ENCODE measurements at regions not wholly inside any gene's neighbourhood (a gene's known extent, or its start where the extent isn't known, plus 50 kb on each side); places are given as distances from the start of the nearest gene placed in this dataset.

GRCh38 chr3:25293736-25294135 is 134.3 kb upstream of the RARB start:
- DNase-seq, result peak; percentile 18 to 32
- Histone ChIP-seq H3K27me3 (no peaks in the 10 kb centered on the region), H3K9me3 (no peaks in the 10 kb centered on the region), H3K27ac (peak overlapping the region in 1 of 2 donors; percentile 24), H3K4me3 (no peak overlapping the region), H3K4me1 (no peaks in the 10 kb centered on the region), H3K36me3 (no peaks in the 10 kb centered on the region)
- TF ChIP-seq, protein P1, sequence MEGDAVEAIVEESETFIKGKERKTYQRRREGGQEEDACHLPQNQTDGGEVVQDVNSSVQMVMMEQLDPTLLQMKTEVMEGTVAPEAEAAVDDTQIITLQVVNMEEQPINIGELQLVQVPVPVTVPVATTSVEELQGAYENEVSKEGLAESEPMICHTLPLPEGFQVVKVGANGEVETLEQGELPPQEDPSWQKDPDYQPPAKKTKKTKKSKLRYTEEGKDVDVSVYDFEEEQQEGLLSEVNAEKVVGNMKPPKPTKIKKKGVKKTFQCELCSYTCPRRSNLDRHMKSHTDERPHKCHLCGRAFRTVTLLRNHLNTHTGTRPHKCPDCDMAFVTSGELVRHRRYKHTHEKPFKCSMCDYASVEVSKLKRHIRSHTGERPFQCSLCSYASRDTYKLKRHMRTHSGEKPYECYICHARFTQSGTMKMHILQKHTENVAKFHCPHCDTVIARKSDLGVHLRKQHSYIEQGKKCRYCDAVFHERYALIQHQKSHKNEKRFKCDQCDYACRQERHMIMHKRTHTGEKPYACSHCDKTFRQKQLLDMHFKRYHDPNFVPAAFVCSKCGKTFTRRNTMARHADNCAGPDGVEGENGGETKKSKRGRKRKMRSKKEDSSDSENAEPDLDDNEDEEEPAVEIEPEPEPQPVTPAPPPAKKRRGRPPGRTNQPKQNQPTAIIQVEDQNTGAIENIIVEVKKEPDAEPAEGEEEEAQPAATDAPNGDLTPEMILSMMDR (IDR thresholded peaks at IDR 0.05), result no peak
- TF ChIP-seq POLR2A (IDR thresholded peaks at IDR 0.05), result no peak
- intact Hi-C loops (cut with DNase I; ENCODE audit: low total_unique reads), result no loop called here

DNA sequence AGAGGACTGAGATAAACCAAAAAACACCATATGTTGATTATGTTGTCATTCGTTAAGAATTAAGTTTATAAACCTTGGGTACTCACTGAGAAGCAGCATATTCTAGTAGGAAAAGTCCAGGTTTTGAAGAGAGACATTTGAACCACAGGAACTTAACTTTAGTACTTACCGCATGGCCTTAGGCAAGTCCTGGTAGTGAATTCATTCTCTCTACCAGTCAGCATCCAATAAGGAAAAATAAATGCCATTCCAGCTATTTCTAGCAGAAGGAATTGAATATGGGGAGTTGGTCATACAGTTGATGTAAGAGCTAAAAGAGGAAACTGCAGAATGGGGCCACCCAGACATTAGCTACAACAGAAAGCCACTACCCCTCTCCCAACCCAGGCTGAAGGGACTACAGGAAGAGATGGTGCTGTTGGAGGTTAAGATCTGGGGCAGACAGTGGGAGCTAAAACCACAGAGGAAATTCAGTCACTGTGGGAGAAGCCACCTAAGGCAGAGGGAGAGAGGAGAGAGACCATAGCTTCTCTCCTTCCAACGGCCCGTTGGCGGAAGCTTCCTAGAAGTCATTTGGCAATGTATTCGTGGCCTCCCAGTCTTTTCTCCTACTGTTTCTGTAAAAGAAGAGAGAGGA is 133.8 kb upstream of the RARB start:
- TF ChIP-seq, protein P1 (IDR thresholded peaks at IDR 0.05), result no peak
- no peak for TF ChIP-seq POLR2A (IDR thresholded peaks at IDR 0.05)
- Histone ChIP-seq H3K4me3 (no peak overlapping the region), H3K27ac (peak overlapping the region in 1 of 2 donors; percentile 24), H3K9me3 (no peaks in the 10 kb centered on the region), H3K27me3 (no peaks in the 10 kb centered on the region), H3K4me1 (no peaks in the 10 kb centered on the region), H3K36me3 (no peaks in the 10 kb centered on the region)
- intact Hi-C loops (cut with DNase I; ENCODE audit: low total_unique reads), result no loop called here
- no peak for DNase-seq

DNA sequence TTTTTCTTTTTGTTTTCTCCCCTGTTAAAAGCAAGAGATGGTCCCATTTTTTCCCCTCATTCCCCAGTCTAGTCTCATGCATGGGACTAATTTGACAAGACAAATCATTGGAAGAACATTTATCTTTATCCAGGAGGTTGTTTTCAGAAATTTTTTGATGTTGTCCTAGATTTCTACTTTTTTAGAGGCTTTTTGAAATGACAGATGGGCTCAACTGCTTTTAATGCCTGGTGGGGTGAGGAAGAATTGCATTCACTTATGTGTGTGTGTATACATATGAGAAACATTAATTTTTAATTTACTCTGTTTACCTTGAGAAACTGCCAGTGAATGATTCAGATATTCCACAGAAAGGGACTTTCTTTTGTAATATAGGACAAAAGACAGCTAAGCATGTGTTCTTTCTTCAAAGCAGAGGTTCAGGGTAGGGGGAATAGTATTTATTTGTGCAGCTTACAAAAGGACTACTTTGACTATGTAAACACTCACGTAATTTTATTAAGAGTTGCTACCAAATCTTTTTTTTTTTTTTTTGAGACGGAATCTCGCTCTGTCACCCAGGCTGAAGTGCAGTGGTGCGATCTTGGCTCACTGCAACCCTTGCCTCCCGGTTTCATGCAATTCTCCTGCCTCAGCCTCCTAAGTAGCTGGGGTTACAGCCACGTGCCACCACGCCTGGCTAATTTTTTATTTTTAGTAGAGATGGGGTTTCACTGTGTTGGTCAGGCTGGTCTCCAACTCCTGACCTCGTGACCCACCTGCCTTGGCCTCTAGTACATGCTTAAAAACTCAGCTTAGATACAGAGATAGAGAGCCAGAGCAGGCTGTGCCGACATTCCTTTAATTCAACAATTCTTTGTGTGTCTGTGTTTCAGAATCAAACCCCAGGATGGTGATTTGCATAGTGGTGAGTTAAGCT is 130.1 kb upstream of the RARB start:
- intact Hi-C loops (cut with DNase I; ENCODE audit: low total_unique reads), result no loop called here
- Histone ChIP-seq H3K4me1 (no peaks in the 10 kb centered on the region), H3K9me3 (no peaks in the 10 kb centered on the region), H3K27me3 (no peaks in the 10 kb centered on the region), H3K27ac (no peak overlapping the region), H3K36me3 (no peaks in the 10 kb centered on the region), H3K4me3 (no peak overlapping the region)
- TF ChIP-seq, protein P1 (IDR thresholded peaks at IDR 0.05), result no peak
- no peak for TF ChIP-seq POLR2A (IDR thresholded peaks at IDR 0.05)
- DNase-seq, result no peak

GRCh38 chr3:25300141-25300540 is 127.9 kb upstream of the RARB start:
- TF ChIP-seq, protein P1 (IDR thresholded peaks at IDR 0.05), result no peak
- Histone ChIP-seq H3K36me3 (no peaks in the 10 kb centered on the region), H3K4me3 (no peak overlapping the region), H3K4me1 (no peaks in the 10 kb centered on the region), H3K27ac (no peak overlapping the region), H3K9me3 (no peaks in the 10 kb centered on the region), H3K27me3 (no peaks in the 10 kb centered on the region)
- intact Hi-C loops (cut with DNase I; ENCODE audit: low total_unique reads), result no loop called here
- DNase-seq, result no peak

DNA sequence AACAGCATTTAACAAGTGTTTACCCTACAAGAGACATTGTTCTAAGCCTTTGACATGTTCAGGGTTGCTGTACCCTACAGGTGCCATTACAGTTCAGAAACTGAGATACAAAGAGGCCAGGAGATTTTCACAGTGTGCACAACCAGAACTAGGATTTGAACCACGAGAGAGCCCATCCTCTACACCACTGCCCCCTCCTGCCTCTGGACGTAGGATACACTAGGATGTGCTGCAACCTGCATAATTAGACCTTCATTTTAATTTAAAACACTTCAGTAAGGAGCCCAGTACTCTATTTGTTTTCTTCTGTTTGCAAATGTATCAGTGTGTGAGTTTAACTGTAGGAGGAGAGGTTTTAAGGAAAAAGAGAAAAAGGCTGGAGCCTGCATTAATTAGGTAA is 123.1 kb upstream of the RARB start:
- H3K4me1 ChIP-seq, result no peaks in the 10 kb centered on the region
- H3K27ac ChIP-seq, result no peak overlapping the region
- no peak for DNase-seq
- H3K36me3 ChIP-seq, result no peaks in the 10 kb centered on the region
- H3K27me3 ChIP-seq, result no peaks in the 10 kb centered on the region
- TF ChIP-seq, protein P1 (IDR thresholded peaks at IDR 0.05), result no peak
- no peak for TF ChIP-seq POLR2A (IDR thresholded peaks at IDR 0.05)
- H3K4me3 ChIP-seq, result no peak overlapping the region
- intact Hi-C loops (cut with DNase I; ENCODE audit: low total_unique reads), result no loop called here
- no peaks in the 10 kb centered on the region for H3K9me3 ChIP-seq
